ENCODE measurements at regions not wholly inside any gene's neighbourhood (a gene's known extent, or its start where the extent isn't known, plus 50 kb on each side); places are given as distances from the start of the nearest gene placed in this dataset.
A peak's percentile ranks its signal among the peaks of the same experiment; 100 is the strongest.

GRCh38 chr2:44884677-44885076, 56.8 kb upstream of the SIX3 start:
- DNase-seq (ENCODE audit: low read depth in 1 of 2, low spot score in 2 of 2) (no peak), FAIRE-seq (no peak)
- Histone ChIP-seq H2AK5ac (ENCODE audit: low read depth, low read length) (no peak overlapping the region), H3K56ac (replicated peaks; ENCODE audit: insufficient read length, low read depth, low read length) (no peak overlapping the region), H3K9me3 (ENCODE audit: insufficient read depth in 2 of 2, low read depth in 1 of 2, low read length in 1 of 2) (no peaks in the 10 kb centered on the region), H2BK15ac (ENCODE audit: low read length) (no peak overlapping the region), H3K79me1 (ENCODE audit: low read depth, low read length) (no peaks in the 10 kb centered on the region), H3K27me3 (replicated peaks in 1 of 4; ENCODE audit: control insufficient read depth in 3 of 4, extremely low read depth in 1 of 4, insufficient read depth in 3 of 4, low read length in 3 of 4) (no peaks in the 10 kb centered on the region; a peak in 1 of 7 replicates), H3K14ac (ENCODE audit: insufficient read length) (no peak overlapping the region), H2BK5ac (ENCODE audit: low read depth, low read length) (no peak overlapping the region), H3K27ac (ENCODE audit: low read depth, low read length) (no peak overlapping the region), H3K36me3 (ENCODE audit: control insufficient read depth in 2 of 4, insufficient read depth in 4 of 4, low read length in 3 of 4) (no peaks in the 10 kb centered on the region), H4K91ac (replicated peaks; ENCODE audit: insufficient read length, low read length) (no peak overlapping the region), H3K9ac (replicated peaks in 1 of 4; ENCODE audit: extremely low read depth in 1 of 4, low read depth in 3 of 4, low read length in 3 of 4) (no peak overlapping the region), H3K4me2 (ENCODE audit: insufficient read depth in 1 of 2, low read depth in 2 of 2, low read length in 2 of 2) (no peak overlapping the region), H3K23ac (ENCODE audit: insufficient read length) (no peak overlapping the region), H4K20me1 (replicated peaks in 1 of 2; ENCODE audit: control insufficient read depth in 1 of 2, insufficient read depth in 2 of 2, low read length in 2 of 2) (no peaks in the 10 kb centered on the region), H2BK20ac (ENCODE audit: low read length) (no peak overlapping the region), H3K18ac (ENCODE audit: extremely low read depth, low read length) (no peak overlapping the region), H2AFZ (ENCODE audit: low read length) (no peak overlapping the region), H3K4me3 (ENCODE audit: extremely low read depth in 1 of 4, insufficient read depth in 2 of 4, low read depth in 3 of 4, low read length in 4 of 4) (no peak overlapping the region), H4K5ac (ENCODE audit: insufficient read length, low read depth, low read length) (no peak overlapping the region), H2BK12ac (ENCODE audit: low read depth, low read length) (no peak overlapping the region), H2BK120ac (replicated peaks; ENCODE audit: low read depth, low read length) (no peak overlapping the region), H3K23me2 (ENCODE audit: low read depth, low read length) (no peaks in the 10 kb centered on the region), H3K4ac (replicated peaks; ENCODE audit: insufficient read length, low read depth, low read length) (no peak overlapping the region), H3K79me2 (ENCODE audit: control insufficient read depth in 1 of 2, insufficient read depth in 2 of 2, low read length in 2 of 2) (no peaks in the 10 kb centered on the region), H3K4me1 (replicated peaks in 1 of 4; ENCODE audit: control insufficient read depth in 3 of 4, insufficient read depth in 4 of 4, low read length in 3 of 4) (peaks cover 0 to 9% (median 4%) of the 10 kb centered on the region in 4 experiments; a peak in 4 of 7 replicates), H4K8ac (ENCODE audit: extremely low read depth, insufficient read depth, low read length) (no peak overlapping the region)
- ChIA-PET POLR2A (ENCODE audit: partially characterized antibody) (interaction anchor here (1.5 kb wide), 1 partner anchor 83 kb away, joined by 3 read pairs; no protein-coding TSS in a partner anchor), CTCF (ENCODE audit: partially characterized antibody) (interaction anchor here (1.2 kb wide), 1 partner anchor 9 kb away, joined by 3 read pairs; no protein-coding TSS in a partner anchor)
- 84% methylated on average over 3 of the region's 3 CpGs; no CpG with 5 or more reads in 1 of the 2 experiments for WGBS, 2 experiments (ENCODE audit: extremely low coverage in 1 of 2, insufficient coverage in 1 of 2, insufficient read length in 1 of 2, insufficient replicate concordance in 2 of 2, low coverage in 1 of 2, low lambda C conversion rate in 2 of 2, missing lambda C conversion rate in 1 of 2)
- TF ChIP-seq NRF1 (IDR thresholded peaks at IDR 0.05; ENCODE audit: low read depth, low read length) (no peak), MAFK (IDR thresholded peaks at IDR 0.05; ENCODE audit: low read depth, low read length) (peak; percentile 80), GTF2F1 (IDR thresholded peaks at IDR 0.05; ENCODE audit: borderline replicate concordance, low read depth, low read length) (no peak)

All from H1 (cell line).